ENCODE measurements at regions not wholly inside any gene's neighbourhood (a gene's known extent, or its start where the extent isn't known, plus 50 kb on each side); places are given as distances from the start of the nearest gene placed in this dataset.
"Not testable (repeated sequence)": the region's sequence is repeated elsewhere in the genome, so short reads cannot be mapped to it uniquely, and the experiment has no call there.

GRCh38 chrX:113389846-113390245 is 549.2 kb upstream of the AMOT start:
- H3K4me3 ChIP-seq (ENCODE audit: low read depth, low read length) = no peak overlapping the region

- H3K4me3 ChIP-seq (ENCODE audit: low read depth, low read length) = no peak overlapping the region
Measured at GRCh38 chrX:113384628-113385027, 544.0 kb upstream of the AMOT start.

DNA sequence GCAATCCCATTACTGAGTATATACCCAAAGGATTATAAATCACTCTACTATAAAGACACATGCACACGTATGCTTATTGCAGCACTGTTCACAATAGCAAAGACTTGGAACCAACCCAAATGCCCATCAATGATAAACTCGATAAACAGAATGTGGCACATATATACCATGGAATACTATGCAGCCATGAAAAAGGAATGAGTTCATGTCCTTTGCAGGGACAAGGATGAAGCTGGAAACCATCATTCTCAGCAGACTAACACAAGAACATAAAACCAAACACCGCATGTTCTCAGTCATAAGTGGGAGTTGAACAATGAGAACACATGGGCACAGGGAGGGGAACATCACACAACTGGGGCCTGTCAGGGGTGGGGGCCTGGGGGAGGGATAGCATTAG is 532.8 kb upstream of the AMOT start:
- not testable (repeated sequence) for H3K4me3 ChIP-seq (ENCODE audit: low read depth, low read length)

GRCh38 chrX:113370006-113370405 is 529.4 kb upstream of the AMOT start:
- H3K4me3 ChIP-seq (ENCODE audit: low read depth, low read length) = no peak overlapping the region

DNA sequence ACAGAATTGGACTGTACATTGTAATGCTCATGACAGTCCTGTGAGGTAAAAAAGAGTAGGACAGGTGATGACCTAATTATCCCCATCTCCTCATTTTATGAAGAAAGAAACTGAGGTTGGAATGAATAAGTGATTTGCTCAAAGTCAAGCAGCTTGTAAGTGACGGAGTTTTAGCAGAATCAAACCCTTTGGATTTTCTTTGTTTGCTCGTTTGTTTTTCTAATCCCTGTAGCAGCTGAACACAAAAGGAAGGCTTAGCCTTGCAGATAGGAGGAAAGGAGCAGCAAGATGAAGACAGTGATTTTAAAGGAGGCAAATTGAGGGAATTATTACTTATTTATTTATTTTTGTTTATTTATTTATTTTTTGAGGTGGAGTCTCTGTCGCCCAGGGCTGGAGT is 528.4 kb upstream of the AMOT start:
- no peak overlapping the region for H3K4me3 ChIP-seq (ENCODE audit: low read depth, low read length)

DNA sequence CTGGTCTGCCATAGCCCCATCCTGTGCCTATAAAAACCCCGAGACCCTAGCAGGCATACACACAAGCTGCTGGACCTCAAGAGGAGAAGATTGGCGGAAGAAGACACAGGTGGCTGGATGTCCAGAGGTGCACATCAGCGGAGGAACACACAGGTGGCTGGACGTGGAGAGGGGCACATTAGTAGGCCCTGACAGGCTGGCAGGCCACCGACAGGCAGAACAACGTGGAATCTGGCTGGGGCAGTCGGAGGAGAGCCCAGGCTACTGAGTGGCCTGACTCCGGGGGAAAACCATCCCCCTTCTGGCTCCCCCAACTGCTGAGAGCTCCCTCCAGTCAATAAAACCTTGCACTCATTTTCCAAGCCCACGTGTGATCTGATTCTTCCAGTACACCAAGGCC is 512.5 kb upstream of the AMOT start:
- no peak overlapping the region for H3K4me3 ChIP-seq (ENCODE audit: low read depth, low read length)

DNA sequence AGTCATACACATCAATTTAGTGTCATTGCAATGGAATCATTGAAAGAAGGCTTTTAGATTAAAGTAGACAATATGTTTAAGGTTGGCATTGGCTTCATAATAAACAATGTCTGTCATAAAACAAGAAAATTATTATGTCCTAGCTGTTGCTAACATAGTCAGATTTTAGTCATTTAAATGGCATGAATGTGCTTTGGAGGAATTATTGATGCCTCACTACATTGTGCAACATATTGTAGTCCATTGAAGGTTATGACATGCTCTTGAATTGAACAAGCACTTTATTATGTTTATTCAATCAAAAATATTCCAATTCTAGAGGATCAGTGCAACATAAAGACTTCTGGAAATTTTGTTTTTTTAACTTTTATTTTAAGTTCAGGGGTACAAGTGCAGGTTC is 489.8 kb upstream of the AMOT start:
- H3K4me3 ChIP-seq (ENCODE audit: low read depth, low read length) = no peak overlapping the region

GRCh38 chrX:113315927-113316326 is 475.3 kb upstream of the AMOT start:
- no peak overlapping the region for H3K4me3 ChIP-seq (ENCODE audit: low read depth, low read length)

DNA sequence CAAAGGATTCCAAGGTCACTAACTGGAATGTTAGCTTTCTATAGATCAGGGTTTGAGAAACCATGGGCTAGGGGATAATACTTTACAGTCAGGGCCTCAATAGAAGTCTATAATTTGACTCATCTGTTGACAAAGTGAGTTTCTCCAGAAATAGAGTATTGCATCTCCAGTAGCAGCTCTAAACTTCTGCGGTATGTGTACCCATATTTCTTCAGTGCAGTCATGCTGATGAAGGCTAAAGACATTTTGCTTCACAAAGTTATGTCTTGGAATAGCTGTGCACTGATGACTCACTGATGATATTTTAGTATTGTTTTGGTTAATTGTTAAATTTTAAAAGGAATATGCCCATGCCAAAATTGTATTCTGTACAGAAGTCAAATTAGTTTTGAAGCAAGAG is 464.9 kb upstream of the AMOT start:
- H3K4me3 ChIP-seq (ENCODE audit: low read depth, low read length) = no peak overlapping the region

- no peak overlapping the region for H3K4me3 ChIP-seq (ENCODE audit: low read depth, low read length)
Measured at GRCh38 chrX:113300580-113300979, 459.9 kb upstream of the AMOT start.

DNA sequence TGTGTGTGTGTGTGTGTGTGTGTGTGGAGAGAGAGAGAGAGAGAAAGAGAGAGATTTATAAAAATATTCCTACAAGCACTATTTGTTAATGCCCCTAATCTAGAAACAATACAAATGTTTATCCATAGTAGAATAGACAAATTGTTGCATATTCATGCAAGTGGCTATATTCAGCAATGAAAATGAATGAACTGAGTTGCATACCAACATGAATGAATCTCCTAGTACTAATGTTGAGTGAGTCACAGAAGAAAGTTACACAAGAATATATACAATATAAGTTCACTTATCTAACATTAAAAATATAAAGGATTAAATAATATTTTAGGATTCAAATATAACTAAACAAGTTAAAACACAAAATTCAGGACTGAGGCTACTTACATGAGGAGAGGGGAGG is 456.8 kb upstream of the AMOT start:
- no peak overlapping the region for H3K4me3 ChIP-seq (ENCODE audit: low read depth, low read length)

GRCh38 chrX:113289503-113289902 is 448.9 kb upstream of the AMOT start:
- H3K4me3 ChIP-seq (ENCODE audit: low read depth, low read length) = no peak overlapping the region

DNA sequence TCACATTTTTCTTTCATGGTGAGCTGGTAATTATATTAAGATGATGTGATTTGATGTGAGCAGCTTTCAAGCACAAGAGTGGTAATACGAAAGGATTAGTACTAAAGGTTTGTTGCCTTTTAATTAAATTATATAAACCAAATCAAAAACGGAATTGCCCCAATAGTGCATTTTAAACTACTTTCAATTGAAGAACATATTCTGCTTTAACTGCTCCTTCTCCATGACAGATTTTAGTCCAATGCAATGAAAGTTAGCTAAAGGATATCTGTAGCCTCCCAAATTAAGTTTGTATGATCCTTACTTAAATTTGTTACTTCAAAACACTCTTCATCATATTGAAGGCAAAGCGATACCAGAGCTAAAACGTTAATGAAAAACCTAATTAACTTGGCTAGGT is 447.1 kb upstream of the AMOT start:
- H3K4me3 ChIP-seq (ENCODE audit: low read depth, low read length) = no peak overlapping the region

DNA sequence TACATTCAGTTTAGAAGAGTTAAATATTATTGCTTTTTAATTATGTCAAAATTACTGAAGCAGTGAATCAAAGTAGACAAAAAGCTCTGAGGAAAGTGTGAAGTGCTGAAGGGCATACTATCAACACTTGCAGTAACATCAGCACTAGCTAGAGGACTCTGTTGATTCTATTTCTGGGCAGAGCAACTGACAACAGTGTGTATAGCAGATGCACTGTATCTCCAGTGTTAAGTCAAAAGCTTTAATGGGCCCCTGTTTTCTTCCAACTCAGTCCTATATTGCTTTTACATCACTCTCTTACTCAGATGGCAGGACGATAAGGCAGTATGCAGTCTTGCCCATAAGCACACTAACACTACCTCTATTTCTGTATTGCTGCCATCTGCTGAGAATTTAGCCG is 435.2 kb upstream of the AMOT start:
- H3K4me3 ChIP-seq (ENCODE audit: low read depth, low read length) = no peak overlapping the region

GRCh38 chrX:113274791-113275190 is 434.2 kb upstream of the AMOT start:
- H3K4me3 ChIP-seq (ENCODE audit: low read depth, low read length) = no peak overlapping the region

GRCh38 chrX:113274345-113274744 is 433.7 kb upstream of the AMOT start:
- H3K4me3 ChIP-seq (ENCODE audit: low read depth, low read length) = no peak overlapping the region

DNA sequence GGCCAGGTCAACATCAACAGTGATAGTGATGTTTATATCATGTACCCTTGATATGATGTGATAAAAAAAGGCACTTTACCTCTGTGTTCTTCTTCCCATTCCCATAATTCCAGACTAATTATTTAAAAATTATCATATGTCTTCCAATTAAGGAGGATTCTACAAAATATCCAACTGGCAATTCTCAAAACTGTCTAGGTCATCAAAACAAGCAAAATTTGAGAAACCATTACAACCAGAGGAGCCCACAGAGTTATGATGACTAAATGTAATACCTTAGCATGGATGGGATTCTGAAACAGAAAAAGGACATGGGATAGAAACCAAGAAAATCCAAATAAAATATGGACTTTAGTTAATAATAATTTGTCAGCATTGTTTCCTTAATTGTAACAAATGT is 428.6 kb upstream of the AMOT start:
- no peak overlapping the region for H3K4me3 ChIP-seq (ENCODE audit: low read depth, low read length)

DNA sequence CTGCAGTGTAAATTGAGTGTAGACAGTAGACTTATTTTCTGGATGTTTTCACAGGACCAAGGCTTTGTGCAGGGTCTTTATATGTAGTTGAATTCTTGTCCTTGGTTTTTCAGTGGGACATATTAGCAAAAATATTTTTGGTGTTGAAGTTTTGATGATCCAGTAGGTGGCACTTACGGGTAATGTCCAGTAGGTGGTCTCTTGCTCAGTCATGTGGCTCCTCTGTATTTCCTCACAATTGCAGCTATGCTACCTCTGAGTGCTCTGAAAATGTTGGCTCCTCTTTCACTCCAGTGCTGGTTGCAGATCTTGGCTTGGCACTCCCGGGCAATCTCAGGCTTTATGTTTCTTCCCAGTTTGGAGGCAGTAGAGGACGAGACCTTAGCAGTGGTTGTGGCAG is 419.8 kb upstream of the AMOT start:
- no peak overlapping the region for H3K4me3 ChIP-seq (ENCODE audit: low read depth, low read length)

GRCh38 chrX:113222305-113222704 is 381.7 kb upstream of the AMOT start:
- H3K4me3 ChIP-seq (ENCODE audit: low read depth, low read length) = no peak overlapping the region

DNA sequence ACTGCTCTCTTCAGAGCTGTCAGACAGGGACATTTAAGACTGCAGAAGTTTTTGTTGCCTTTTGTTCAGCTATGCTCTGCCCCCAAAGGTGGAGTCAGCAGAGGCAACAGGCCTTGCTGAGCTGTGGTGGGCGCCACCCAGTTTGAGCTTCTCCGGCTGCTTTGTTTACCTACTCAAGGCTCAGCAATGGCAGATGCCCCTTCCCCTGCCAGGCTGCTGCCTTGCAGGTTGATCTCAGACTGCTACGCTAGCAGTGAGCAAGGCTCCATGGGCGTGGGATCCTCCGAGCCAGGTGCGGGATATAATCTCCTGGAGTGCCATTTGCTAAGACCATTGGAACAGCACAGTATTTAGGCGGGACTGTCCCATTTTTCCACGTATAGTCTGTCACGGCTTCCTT is 371.4 kb upstream of the AMOT start:
- H3K4me3 ChIP-seq (ENCODE audit: low read depth, low read length) = no peak overlapping the region

- H3K4me3 ChIP-seq (ENCODE audit: low read depth, low read length) = no peak overlapping the region
Measured at GRCh38 chrX:113202601-113203000, 362.0 kb upstream of the AMOT start.

DNA sequence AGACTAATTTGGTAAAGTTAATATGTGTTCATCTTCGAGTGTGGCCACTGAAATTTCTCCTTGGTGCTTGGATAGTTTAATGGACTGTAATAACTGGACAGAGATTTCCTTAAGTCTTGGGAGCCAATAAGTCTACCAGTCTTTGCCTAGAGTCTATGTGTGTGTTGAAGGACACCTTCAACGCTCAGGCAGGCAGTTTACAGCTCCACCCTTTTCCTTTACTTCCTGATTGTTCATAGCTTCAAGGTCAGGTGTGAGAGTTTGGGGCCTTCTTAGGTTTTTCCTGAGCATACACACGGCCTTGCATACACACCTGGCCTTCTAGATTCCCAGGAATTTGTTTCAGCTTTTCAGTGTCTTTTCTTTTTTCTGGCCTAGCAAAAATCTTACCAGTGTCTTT is 355.3 kb upstream of the AMOT start:
- H3K4me3 ChIP-seq (ENCODE audit: low read depth, low read length) = no peak overlapping the region

DNA sequence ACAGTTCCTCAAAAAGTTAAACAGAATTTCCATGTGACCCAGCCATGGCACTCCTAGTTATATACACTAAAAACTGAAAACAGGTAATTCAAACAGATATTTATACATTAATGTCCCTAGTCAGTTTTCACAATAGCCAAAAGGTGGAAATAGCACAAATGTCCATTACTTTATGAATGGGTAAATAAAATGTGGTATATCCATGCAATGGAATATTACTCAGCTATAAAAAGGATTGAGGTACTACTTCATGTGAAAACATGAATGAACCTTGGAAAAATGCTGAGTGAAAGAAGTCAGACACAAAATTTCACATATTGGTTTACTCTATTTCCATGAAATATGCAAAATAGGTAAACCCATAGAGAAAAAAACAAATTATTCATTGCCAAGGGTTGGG is 351.8 kb upstream of the AMOT start:
- H3K4me3 ChIP-seq (ENCODE audit: low read depth, low read length) = no peak overlapping the region

DNA sequence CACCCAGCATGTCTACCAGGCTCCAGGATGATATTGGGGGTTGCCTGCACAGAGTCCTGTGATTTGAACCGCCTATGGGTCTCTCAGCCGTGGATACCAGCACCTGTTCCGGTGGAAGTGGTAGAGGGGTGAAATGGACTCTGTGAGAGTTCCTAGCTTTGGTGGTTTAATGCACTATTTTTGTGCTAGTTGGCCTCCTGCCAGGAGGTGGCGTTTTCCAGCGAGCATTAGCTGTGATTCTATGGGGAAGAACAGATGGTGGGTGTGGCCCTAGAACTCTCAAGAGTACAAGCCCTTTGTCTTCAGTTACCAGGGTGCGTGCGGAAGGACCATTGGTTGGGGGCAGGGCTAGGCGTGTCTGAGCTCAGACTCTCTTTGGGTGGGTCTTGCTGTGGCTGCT is 316.9 kb upstream of the AMOT start:
- no peak overlapping the region for H3K4me3 ChIP-seq (ENCODE audit: low read depth, low read length)
